GM12878 (cell line): ENCODE measurements at regions not wholly inside any gene's neighbourhood (a gene's known extent, or its start where the extent isn't known, plus 50 kb on each side); places are given as distances from the start of the nearest gene placed in this dataset.

ENCODE experiments used
- CTCF ChIP-seq, 3 experiments: IDR thresholded peaks in 2 of 3; conservative IDR thresholded peaks in 1 of 3; 2 replicates each; pipeline ENCODE4 v1.5.1; 2011; ENCODE audit warnings: low read depth in 3 of 3, low read length in 3 of 3, mild to moderate bottlenecking in 3 of 3, control low read depth in 2 of 3, moderate library complexity in 2 of 3, inconsistent platforms in 1 of 3, mixed read lengths in 1 of 3; ENCODE audit not compliant: control insufficient read depth in 2 of 3, insufficient read depth in 1 of 3; ENCODE audit errors: extremely low read depth in 1 of 3
- PAX5 ChIP-seq: IDR thresholded peaks from 2 replicates; pipeline ENCODE4 v1.6.1; 2011; ENCODE audit warnings: low read depth, low read length, borderline replicate concordance
- YY1 ChIP-seq: IDR thresholded peaks from 2 replicates; pipeline ENCODE4 v1.6.1; 2011; ENCODE audit warnings: low read depth, mild to moderate bottlenecking, low read length
- ZSCAN29 ChIP-seq: fragments of 450-650 bp; IDR thresholded peaks from 2 replicates; pipeline ENCODE4 v1.6.1; 2017; ENCODE audit warnings: mild to moderate bottlenecking, moderate library complexity

GRCh38 chr3:177283983-177284382, 86.7 kb upstream of the TBL1XR1 start:
- TF ChIP-seq YY1 (no peak), CTCF (IDR thresholded peaks at IDR 0.05 in 2 of 3, conservative IDR thresholded peaks at IDR 0.05 in 1 of 3; ENCODE audit: control insufficient read depth in 2 of 3, extremely low read depth in 1 of 3, insufficient read depth in 1 of 3, low read depth in 3 of 3, low read length in 3 of 3) (no peak), ZSCAN29 (no peak), PAX5 (no peak)
